Ectodermal cell (in vitro differentiated cells): ENCODE measurements at regions not wholly inside any gene's neighbourhood (a gene's known extent, or its start where the extent isn't known, plus 50 kb on each side); places are given as distances from the start of the nearest gene placed in this dataset.

ENCODE experiments used
- H3K27ac ChIP-seq: 2 replicates; pipeline ENCODE4 v1.7.0; 2013; ENCODE audit warnings: mild to moderate bottlenecking, low read depth, low read length; ENCODE audit not compliant: insufficient read depth, poor library complexity, severe bottlenecking
- H3K27me3 ChIP-seq: 2 replicates; pipeline ENCODE4 v1.7.0; 2013; ENCODE audit warnings: mild to moderate bottlenecking, low read length; ENCODE audit not compliant: insufficient read depth, control insufficient read depth, poor library complexity, severe bottlenecking
- H3K36me3 ChIP-seq: one replicate; pipeline ENCODE4 v1.7.0; 2013; ENCODE audit warnings: low read length; ENCODE audit not compliant: control insufficient read depth, insufficient read depth
- H3K4me1 ChIP-seq: one replicate; pipeline ENCODE4 v1.7.0; 2013; ENCODE audit warnings: low read length; ENCODE audit not compliant: control insufficient read depth, insufficient read depth
- H3K4me3 ChIP-seq: 2 replicates; pipeline ENCODE4 v1.7.0; 2013; ENCODE audit warnings: low read depth, low read length, control low read depth; ENCODE audit not compliant: insufficient read depth
- H3K9me3 ChIP-seq: 2 replicates; pipeline ENCODE4 v1.7.0; 2013; ENCODE audit warnings: mild to moderate bottlenecking, low read length, moderate library complexity; ENCODE audit not compliant: control insufficient read depth
- WGBS, 2 experiments: methylation state at CpG; one replicate each; pipeline ENCODE4 v1.1.7; 2013; ENCODE audit warnings: missing lambda C conversion rate in 2 of 2; 5-methylcytosine and 5-hydroxymethylcytosine counted together

DNA sequence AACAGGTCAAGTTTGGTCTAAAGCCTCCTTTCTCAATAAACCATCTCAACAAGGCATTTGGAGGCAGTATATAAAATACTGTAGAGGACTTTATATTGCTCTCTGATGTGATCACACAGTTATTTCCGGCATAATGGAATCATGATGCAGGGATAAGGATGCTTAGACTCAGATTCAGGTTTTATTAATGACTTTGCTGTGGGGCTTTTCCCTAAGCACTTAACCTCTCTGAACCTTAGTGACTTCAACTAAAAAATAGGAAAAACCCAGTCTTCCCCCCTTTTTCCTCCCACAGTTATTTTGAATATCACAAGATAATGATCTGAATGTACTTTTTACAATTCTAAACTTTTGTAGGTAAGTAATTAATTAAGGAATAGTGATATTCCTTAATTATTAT is 94.8 kb upstream of the TENM4 start:
- 77 to 95% methylated on average over 1 of the region's 1 CpG for WGBS, 2 experiments
- Histone ChIP-seq H3K27me3 (no peaks in the 10 kb centered on the region), H3K36me3 (no peaks in the 10 kb centered on the region), H3K9me3 (no peaks in the 10 kb centered on the region), H3K4me1 (no peaks in the 10 kb centered on the region), H3K27ac (no peak overlapping the region), H3K4me3 (no peak overlapping the region)

GRCh38 chr11:79525257-79525656 is 84.4 kb upstream of the TENM4 start:
- H3K27me3 ChIP-seq = no peaks in the 10 kb centered on the region
- H3K4me1 ChIP-seq = no peaks in the 10 kb centered on the region
- H3K36me3 ChIP-seq = no peaks in the 10 kb centered on the region
- H3K4me3 ChIP-seq = no peak overlapping the region
- no peaks in the 10 kb centered on the region for H3K9me3 ChIP-seq
- no peak overlapping the region for H3K27ac ChIP-seq

- 97 to 100% methylated on average over 1 of the region's 1 CpG for WGBS, 2 experiments
- no peaks in the 10 kb centered on the region for H3K36me3 ChIP-seq
- H3K27me3 ChIP-seq = no peaks in the 10 kb centered on the region
- no peaks in the 10 kb centered on the region for H3K9me3 ChIP-seq
- H3K4me3 ChIP-seq = no peak overlapping the region
- H3K27ac ChIP-seq = no peak overlapping the region
- H3K4me1 ChIP-seq = no peaks in the 10 kb centered on the region
Measured at GRCh38 chr11:79522626-79523025, 81.8 kb upstream of the TENM4 start.

DNA sequence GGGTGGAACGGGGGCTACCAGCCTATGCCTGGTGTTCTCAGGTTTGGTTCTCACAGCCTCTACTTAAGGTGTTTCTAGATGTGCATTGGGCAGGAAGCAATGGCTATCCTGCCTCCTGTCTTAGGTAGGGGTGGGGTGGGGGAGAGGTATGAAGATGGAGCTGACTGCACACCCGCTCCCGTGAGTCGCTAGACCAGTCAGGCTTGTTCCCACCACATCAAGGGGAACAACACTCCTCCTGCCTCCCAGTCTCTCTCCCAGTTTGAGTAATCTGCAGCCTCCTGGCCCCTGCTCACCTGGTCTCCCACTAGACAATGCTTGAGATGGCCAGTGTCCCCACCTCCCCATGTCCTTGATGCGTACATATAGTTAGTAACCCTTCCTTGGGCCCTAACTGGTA is 79.3 kb upstream of the TENM4 start:
- 93 to 98% methylated on average over 5 of the region's 5 CpGs for WGBS, 2 experiments
- Histone ChIP-seq H3K9me3 (no peaks in the 10 kb centered on the region), H3K4me1 (peaks cover 13% of the 10 kb centered on the region), H3K36me3 (no peaks in the 10 kb centered on the region), H3K27me3 (no peaks in the 10 kb centered on the region), H3K27ac (no peak overlapping the region), H3K4me3 (no peak overlapping the region)

DNA sequence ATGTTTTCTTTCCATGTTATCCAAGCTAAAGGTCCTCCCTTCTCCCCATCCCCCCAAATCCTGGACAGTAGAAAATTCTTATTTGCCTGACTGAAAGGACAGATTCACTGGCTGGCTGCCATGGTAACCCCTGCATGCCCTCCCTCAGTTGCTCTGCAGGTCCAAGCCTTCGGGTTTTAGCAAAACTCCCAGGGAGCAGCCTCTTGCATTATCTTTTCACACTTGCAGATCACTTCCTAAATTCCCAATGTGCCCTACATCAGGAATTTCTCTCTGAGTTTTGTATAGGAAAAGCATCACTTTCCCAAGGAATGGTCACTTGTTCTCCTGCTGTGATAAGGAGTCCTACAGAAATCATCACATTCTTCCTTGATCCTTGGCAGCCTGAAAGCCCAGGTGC is 75.0 kb upstream of the TENM4 start:
- WGBS, 2 experiments = 18 to 29% methylated on average over 1 of the region's 1 CpG
- H3K9me3 ChIP-seq = no peaks in the 10 kb centered on the region

DNA sequence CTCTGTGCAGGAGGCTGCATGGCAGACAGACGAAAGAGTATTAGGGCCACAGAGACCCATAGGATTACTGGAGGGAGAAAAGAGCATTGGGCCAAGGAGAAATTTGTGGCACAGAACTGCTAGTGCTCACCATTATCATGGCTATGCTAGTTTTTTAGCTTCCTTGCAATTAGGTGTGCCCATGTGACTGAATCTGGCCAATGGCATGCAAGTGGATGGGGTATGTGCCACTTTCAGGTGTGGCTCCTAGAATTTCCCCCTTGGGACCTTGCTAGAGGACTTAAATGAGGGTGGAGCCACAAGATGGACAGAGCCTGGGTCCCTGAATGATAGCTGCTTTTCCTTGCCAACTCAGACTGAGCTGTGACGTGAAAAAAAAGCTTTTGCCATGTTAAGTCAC is 73.9 kb upstream of the TENM4 start:
- WGBS, 2 experiments = 98 to 99% methylated on average over 2 of the region's 2 CpGs
- Histone ChIP-seq H3K36me3 (no peaks in the 10 kb centered on the region), H3K27ac (no peak overlapping the region), H3K4me1 (peaks cover 13% of the 10 kb centered on the region), H3K27me3 (no peaks in the 10 kb centered on the region), H3K4me3 (no peak overlapping the region), H3K9me3 (no peaks in the 10 kb centered on the region)

More for the DNA sequence above, 75.0 kb upstream of the TENM4 start:
- Histone ChIP-seq H3K27ac (no peak overlapping the region), H3K27me3 (no peaks in the 10 kb centered on the region), H3K36me3 (no peaks in the 10 kb centered on the region), H3K4me1 (peaks cover 13% of the 10 kb centered on the region), H3K4me3 (no peak overlapping the region)

GRCh38 chr11:79514290-79514689 is 73.5 kb upstream of the TENM4 start:
- H3K27me3 ChIP-seq = no peaks in the 10 kb centered on the region
- no peak overlapping the region for H3K27ac ChIP-seq
- no peaks in the 10 kb centered on the region for H3K9me3 ChIP-seq
- H3K4me3 ChIP-seq = no peak overlapping the region
- 88 to 93% methylated on average over 4 of the region's 4 CpGs for WGBS, 2 experiments
- no peaks in the 10 kb centered on the region for H3K36me3 ChIP-seq
- H3K4me1 ChIP-seq = peaks cover 13% of the 10 kb centered on the region

DNA sequence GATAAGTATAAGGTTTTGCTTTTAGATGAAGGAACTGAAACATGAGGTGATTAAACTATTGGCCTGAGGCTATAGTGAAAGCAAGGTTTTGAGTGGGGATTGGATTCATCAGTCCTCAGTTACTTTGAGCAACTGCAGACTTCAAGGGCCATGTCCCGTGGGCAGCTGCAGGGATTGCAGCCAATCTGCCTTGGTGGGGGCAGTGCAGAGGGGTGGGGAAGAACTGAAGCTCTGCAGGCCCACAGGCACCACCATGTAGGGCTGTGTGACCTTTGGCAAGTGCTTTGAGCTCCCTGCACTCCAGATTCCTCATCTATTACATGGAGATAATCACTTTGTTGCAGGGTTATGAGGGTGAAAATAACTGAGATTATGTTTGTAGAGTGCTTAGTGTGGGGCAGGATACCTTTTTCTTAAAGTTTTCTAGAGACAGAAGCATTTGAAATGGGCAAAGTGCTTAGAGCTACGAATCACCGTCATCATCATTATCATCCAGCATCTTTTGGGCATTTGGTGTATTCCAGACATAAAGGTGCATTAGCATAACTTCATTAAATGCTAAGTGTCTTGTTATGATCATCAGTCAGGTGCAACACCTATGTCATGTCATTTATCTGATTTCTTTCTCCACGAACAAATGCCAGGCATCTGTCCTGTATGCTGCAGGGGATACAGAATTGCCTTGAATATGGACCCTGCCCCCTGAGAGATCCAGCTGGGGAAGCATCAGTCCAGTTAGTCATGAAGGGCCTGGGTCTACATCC is 72.1 kb upstream of the TENM4 start:
- Histone ChIP-seq H3K27me3 (no peaks in the 10 kb centered on the region), H3K27ac (no peak overlapping the region), H3K4me1 (peaks cover 13% of the 10 kb centered on the region), H3K36me3 (no peaks in the 10 kb centered on the region), H3K4me3 (no peak overlapping the region), H3K9me3 (no peaks in the 10 kb centered on the region)
- WGBS, 2 experiments = 79 to 91% methylated on average over 3 to 4 of the region's 4 CpGs

DNA sequence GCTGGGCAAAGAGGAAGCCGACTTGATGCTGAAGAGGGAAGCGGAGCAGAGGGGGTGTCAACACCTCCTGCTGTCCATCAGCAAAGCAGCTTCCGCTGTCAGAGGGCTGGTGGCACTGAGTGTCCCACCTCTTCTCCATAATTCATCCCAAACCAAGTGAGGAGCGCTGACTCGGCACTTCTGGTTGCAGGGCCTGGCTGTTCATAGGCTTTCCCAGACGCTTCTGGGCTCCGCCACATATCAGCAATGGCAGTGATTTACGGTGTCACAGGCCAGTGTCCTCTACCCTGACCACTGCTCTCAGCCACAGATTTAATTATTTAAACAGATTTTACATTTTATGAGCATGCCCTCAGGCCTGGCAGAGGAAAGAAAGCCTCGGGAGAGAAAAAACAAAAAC is 70.1 kb upstream of the TENM4 start:
- Histone ChIP-seq H3K4me3 (no peak overlapping the region), H3K36me3 (no peaks in the 10 kb centered on the region), H3K27me3 (no peaks in the 10 kb centered on the region), H3K27ac (no peak overlapping the region), H3K9me3 (no peaks in the 10 kb centered on the region), H3K4me1 (peaks cover 4% of the 10 kb centered on the region)
- 85 to 88% methylated on average over 8 to 9 of the region's 9 CpGs for WGBS, 2 experiments

- H3K36me3 ChIP-seq = no peaks in the 10 kb centered on the region
- no peaks in the 10 kb centered on the region for H3K27me3 ChIP-seq
- H3K9me3 ChIP-seq = no peaks in the 10 kb centered on the region
- peaks cover under 1% of the 10 kb centered on the region for H3K4me1 ChIP-seq
- no peak overlapping the region for H3K27ac ChIP-seq
- H3K4me3 ChIP-seq = no peak overlapping the region
- 72 to 96% methylated on average over 2 to 3 of the region's 3 CpGs for whole genome bisulfite sequencing, 2 experiments
Measured at GRCh38 chr11:79508461-79508860, 67.6 kb upstream of the TENM4 start.

- no peaks in the 10 kb centered on the region for H3K27me3 ChIP-seq
- 91 to 93% methylated on average over 7 of the region's 7 CpGs for WGBS, 2 experiments
- no peak overlapping the region for H3K27ac ChIP-seq
- no peaks in the 10 kb centered on the region for H3K9me3 ChIP-seq
- no peak overlapping the region for H3K4me3 ChIP-seq
- H3K4me1 ChIP-seq = peaks cover 7% of the 10 kb centered on the region
- no peaks in the 10 kb centered on the region for H3K36me3 ChIP-seq
Measured at GRCh38 chr11:79507706-79508105, 66.9 kb upstream of the TENM4 start.
